ENCODE measurements at regions not wholly inside any gene's neighbourhood (a gene's known extent, or its start where the extent isn't known, plus 50 kb on each side); places are given as distances from the start of the nearest gene placed in this dataset.

GRCh38 chr16:86824751-86825296, 246.5 kb downstream of the FOXL1 start:
- Histone ChIP-seq H3K4me3 (ENCODE audit: low read length in 3 of 3) (no peak overlapping the region), H3K9ac (ENCODE audit: low read length in 3 of 3) (no peak overlapping the region), H3K27ac (ENCODE audit: low read depth in 2 of 2, low read length in 2 of 2) (no peak overlapping the region), H3K27me3 (ENCODE audit: control insufficient read depth, insufficient read depth, low read length) (no peaks in the 10 kb centered on the region), H3K36me3 (ENCODE audit: control insufficient read depth in 2 of 3, insufficient read depth in 3 of 3, low read length in 3 of 3) (no peaks in the 10 kb centered on the region), H3K4me1 (ENCODE audit: control insufficient read depth in 2 of 3, insufficient read depth in 2 of 3, low read depth in 1 of 3, low read length in 3 of 3) (no peaks in the 10 kb centered on the region), H3K9me3 (ENCODE audit: control insufficient read depth in 2 of 3, insufficient read depth in 1 of 3, low read length in 3 of 3) (no peaks in the 10 kb centered on the region)
- no peak for TF ChIP-seq CTCF (IDR thresholded peaks at IDR 0.05; ENCODE audit: borderline replicate concordance, extremely low read depth, insufficient read depth)
- intact Hi-C loops (cut with DNase I) = no loop called here
- DNase-seq (peak in 1 of 5 donors; percentile 22), FAIRE-seq (no peak)

- H3K4me1 ChIP-seq (ENCODE audit: control insufficient read depth in 2 of 3, insufficient read depth in 2 of 3, low read depth in 1 of 3, low read length in 3 of 3) = no peaks in the 10 kb centered on the region
- H3K4me3 ChIP-seq (ENCODE audit: low read length in 3 of 3) = no peak overlapping the region
- no peaks in the 10 kb centered on the region for H3K27me3 ChIP-seq (ENCODE audit: control insufficient read depth, insufficient read depth, low read length)
- FAIRE-seq (no peak), DNase-seq (no peak)
- H3K27ac ChIP-seq (ENCODE audit: low read depth in 2 of 2, low read length in 2 of 2) = no peak overlapping the region
- intact Hi-C loops (cut with DNase I) = no loop called here
- no peak overlapping the region for H3K9ac ChIP-seq (ENCODE audit: low read length in 3 of 3)
- no peaks in the 10 kb centered on the region for H3K9me3 ChIP-seq (ENCODE audit: control insufficient read depth in 2 of 3, insufficient read depth in 1 of 3, low read length in 3 of 3)
- H3K36me3 ChIP-seq (ENCODE audit: control insufficient read depth in 2 of 3, insufficient read depth in 3 of 3, low read length in 3 of 3) = no peaks in the 10 kb centered on the region
- TF ChIP-seq CTCF (IDR thresholded peaks at IDR 0.05; ENCODE audit: borderline replicate concordance, extremely low read depth, insufficient read depth) = no peak
Observed at GRCh38 chr16:86825631-86826030, 247.3 kb downstream of the FOXL1 start.

- intact Hi-C loops (cut with DNase I) = no loop called here
- no peaks in the 10 kb centered on the region for H3K9me3 ChIP-seq (ENCODE audit: control insufficient read depth in 2 of 3, insufficient read depth in 1 of 3, low read length in 3 of 3)
- H3K27ac ChIP-seq (ENCODE audit: low read depth in 2 of 2, low read length in 2 of 2) = no peak overlapping the region
- no peak overlapping the region for H3K9ac ChIP-seq (ENCODE audit: low read length in 3 of 3)
- TF ChIP-seq CTCF (IDR thresholded peaks at IDR 0.05; ENCODE audit: borderline replicate concordance, extremely low read depth, insufficient read depth) = no peak
- DNase-seq (peak in 1 of 5 donors; percentile 29), FAIRE-seq (no peak)
- H3K4me3 ChIP-seq (ENCODE audit: low read length in 3 of 3) = no peak overlapping the region
- H3K27me3 ChIP-seq (ENCODE audit: control insufficient read depth, insufficient read depth, low read length) = no peaks in the 10 kb centered on the region
- H3K36me3 ChIP-seq (ENCODE audit: control insufficient read depth in 2 of 3, insufficient read depth in 3 of 3, low read length in 3 of 3) = no peaks in the 10 kb centered on the region
- H3K4me1 ChIP-seq (ENCODE audit: control insufficient read depth in 2 of 3, insufficient read depth in 2 of 3, low read depth in 1 of 3, low read length in 3 of 3) = no peaks in the 10 kb centered on the region
Observed at GRCh38 chr16:86826941-86827340, 248.6 kb downstream of the FOXL1 start.

GRCh38 chr16:86827521-86827920, 249.2 kb downstream of the FOXL1 start:
- Histone ChIP-seq H3K36me3 (ENCODE audit: control insufficient read depth in 2 of 3, insufficient read depth in 3 of 3, low read length in 3 of 3) (no peaks in the 10 kb centered on the region), H3K4me1 (ENCODE audit: control insufficient read depth in 2 of 3, insufficient read depth in 2 of 3, low read depth in 1 of 3, low read length in 3 of 3) (no peaks in the 10 kb centered on the region), H3K27ac (ENCODE audit: low read depth in 2 of 2, low read length in 2 of 2) (no peak overlapping the region), H3K27me3 (ENCODE audit: control insufficient read depth, insufficient read depth, low read length) (no peaks in the 10 kb centered on the region), H3K9ac (ENCODE audit: low read length in 3 of 3) (no peak overlapping the region), H3K9me3 (ENCODE audit: control insufficient read depth in 2 of 3, insufficient read depth in 1 of 3, low read length in 3 of 3) (no peaks in the 10 kb centered on the region), H3K4me3 (ENCODE audit: low read length in 3 of 3) (no peak overlapping the region)
- FAIRE-seq (no peak), DNase-seq (no peak)
- intact Hi-C loops (cut with DNase I) = no loop called here
- no peak for TF ChIP-seq CTCF (IDR thresholded peaks at IDR 0.05; ENCODE audit: borderline replicate concordance, extremely low read depth, insufficient read depth)

All from kidney (tissue), 13 donors.